ENCODE measurements at regions not wholly inside any gene's neighbourhood (a gene's known extent, or its start where the extent isn't known, plus 50 kb on each side); places are given as distances from the start of the nearest gene placed in this dataset.

DNA sequence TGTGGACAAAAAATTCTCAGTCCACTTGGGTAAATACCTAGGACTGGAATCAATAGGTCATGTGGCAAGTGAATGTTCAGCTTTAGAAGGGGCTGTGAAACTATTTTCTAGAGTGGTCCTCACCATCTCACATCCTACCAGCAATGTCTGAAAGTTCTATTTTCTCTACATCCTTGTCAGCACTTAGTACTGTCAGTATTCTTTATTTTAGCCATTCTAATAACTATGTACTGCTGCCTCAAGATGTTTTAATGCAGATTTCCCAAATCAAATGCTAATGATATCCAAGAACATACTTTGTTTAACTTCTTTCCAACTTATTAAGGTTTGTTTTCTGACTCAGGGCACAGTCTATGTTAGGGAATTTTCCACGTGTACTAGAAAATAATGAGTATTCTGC, 317.0 kb downstream of the BRD1 start:
- no peak for TF ChIP-seq EZH2 (IDR thresholded peaks at IDR 0.05; ENCODE audit: borderline replicate concordance, insufficient read depth, low read depth, low read length, poor library complexity, severe bottlenecking)
- TF ChIP-seq, protein P1, sequence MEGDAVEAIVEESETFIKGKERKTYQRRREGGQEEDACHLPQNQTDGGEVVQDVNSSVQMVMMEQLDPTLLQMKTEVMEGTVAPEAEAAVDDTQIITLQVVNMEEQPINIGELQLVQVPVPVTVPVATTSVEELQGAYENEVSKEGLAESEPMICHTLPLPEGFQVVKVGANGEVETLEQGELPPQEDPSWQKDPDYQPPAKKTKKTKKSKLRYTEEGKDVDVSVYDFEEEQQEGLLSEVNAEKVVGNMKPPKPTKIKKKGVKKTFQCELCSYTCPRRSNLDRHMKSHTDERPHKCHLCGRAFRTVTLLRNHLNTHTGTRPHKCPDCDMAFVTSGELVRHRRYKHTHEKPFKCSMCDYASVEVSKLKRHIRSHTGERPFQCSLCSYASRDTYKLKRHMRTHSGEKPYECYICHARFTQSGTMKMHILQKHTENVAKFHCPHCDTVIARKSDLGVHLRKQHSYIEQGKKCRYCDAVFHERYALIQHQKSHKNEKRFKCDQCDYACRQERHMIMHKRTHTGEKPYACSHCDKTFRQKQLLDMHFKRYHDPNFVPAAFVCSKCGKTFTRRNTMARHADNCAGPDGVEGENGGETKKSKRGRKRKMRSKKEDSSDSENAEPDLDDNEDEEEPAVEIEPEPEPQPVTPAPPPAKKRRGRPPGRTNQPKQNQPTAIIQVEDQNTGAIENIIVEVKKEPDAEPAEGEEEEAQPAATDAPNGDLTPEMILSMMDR (IDR thresholded peaks at IDR 0.05) = no peak
